ENCODE measurements at regions not wholly inside any gene's neighbourhood (a gene's known extent, or its start where the extent isn't known, plus 50 kb on each side); places are given as distances from the start of the nearest gene placed in this dataset.

DNA sequence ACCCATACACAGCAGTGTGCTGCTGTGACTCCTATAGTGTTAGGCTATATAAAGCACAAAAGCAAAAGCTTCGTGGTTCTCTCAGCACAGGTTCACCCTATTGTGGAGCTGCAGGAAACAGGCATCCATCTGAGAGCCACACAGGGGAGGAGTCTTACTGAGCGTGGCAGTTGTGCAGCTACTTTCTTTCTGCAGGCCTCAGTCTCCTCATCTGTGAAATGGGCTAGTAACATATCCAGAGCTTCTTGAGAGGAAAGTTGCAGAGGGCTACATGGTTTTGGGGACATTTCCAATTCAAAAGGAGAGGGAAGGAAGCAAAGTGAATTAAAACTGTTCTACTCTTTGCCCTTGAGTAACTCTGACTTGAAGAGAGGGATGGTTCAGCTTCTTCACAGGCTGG lies 142.0 kb downstream of the FOXD2 start:
- no peak for TF ChIP-seq CTCF (conservative IDR thresholded peaks at IDR 0.05; ENCODE audit: low read depth, low read length)
- TF ChIP-seq EZH2 (IDR thresholded peaks at IDR 0.05; ENCODE audit: low read length, unreplicated experiment) = no peak
